GM21381 (cell line): ENCODE measurements at regions not wholly inside any gene's neighbourhood (a gene's known extent, or its start where the extent isn't known, plus 50 kb on each side); places are given as distances from the start of the nearest gene placed in this dataset.

Experiments
- ATAC-seq: cut with Tn5 transposase; IDR thresholded peaks from one replicate; pipeline ENCODE4 v1.9.1; 2021; ENCODE audit warnings: mild to moderate bottlenecking, moderate library complexity; ENCODE audit not compliant: unreplicated experiment

- no peak for ATAC-seq
These were observed 421.1 kb downstream of the QKI start for GRCh38 chr6:163835439-163836171.

- ATAC-seq, result no peak
These were observed 419.9 kb downstream of the QKI start for GRCh38 chr6:163834226-163834970.

- no peak for ATAC-seq
These were observed 417.2 kb downstream of the QKI start for GRCh38 chr6:163831736-163832135.

- no peak for ATAC-seq
These were observed 416.1 kb downstream of the QKI start for GRCh38 chr6:163830641-163831040.

GRCh38 chr6:163828038-163828795, 413.7 kb downstream of the QKI start:
- ATAC-seq, result no peak

- no peak for ATAC-seq
These were observed 412.6 kb downstream of the QKI start for GRCh38 chr6:163827143-163827542.

- no peak for ATAC-seq
These were observed 412.1 kb downstream of the QKI start for GRCh38 chr6:163826629-163827028.

GRCh38 chr6:163825033-163825432, 410.5 kb downstream of the QKI start:
- ATAC-seq, result no peak

- no peak for ATAC-seq
These were observed 409.1 kb downstream of the QKI start for GRCh38 chr6:163823577-163823976.

- no peak for ATAC-seq
These were observed 406.4 kb downstream of the QKI start for GRCh38 chr6:163820745-163821458.

- no peak for ATAC-seq
These were observed 405.7 kb downstream of the QKI start for GRCh38 chr6:163820171-163820570.

- no peak for ATAC-seq
These were observed 404.2 kb downstream of the QKI start for GRCh38 chr6:163818719-163819118.

- ATAC-seq, result no peak
These were observed 401.9 kb downstream of the QKI start for GRCh38 chr6:163816441-163816840.

GRCh38 chr6:163815796-163816195, 401.3 kb downstream of the QKI start:
- no peak for ATAC-seq

GRCh38 chr6:163814494-163815364, 400.2 kb downstream of the QKI start:
- no peak for ATAC-seq

GRCh38 chr6:163813979-163814493, 399.5 kb downstream of the QKI start:
- no peak for ATAC-seq

- ATAC-seq, result no peak
These were observed 396.8 kb downstream of the QKI start for GRCh38 chr6:163811317-163811716.

- no peak for ATAC-seq
These were observed 394.8 kb downstream of the QKI start for GRCh38 chr6:163809364-163809763.

GRCh38 chr6:163808871-163809270, 394.4 kb downstream of the QKI start:
- no peak for ATAC-seq

GRCh38 chr6:163808231-163808630, 393.7 kb downstream of the QKI start:
- ATAC-seq, result no peak
